Activated gamma-delta T cell treated with Interleukin-2 at 50 U/mL for 16 hours (primary cell): ENCODE measurements at regions not wholly inside any gene's neighbourhood (a gene's known extent, or its start where the extent isn't known, plus 50 kb on each side); places are given as distances from the start of the nearest gene placed in this dataset.

Experiments
- DNase-seq: peaks from one replicate; pipeline ENCODE4 v3.0.0-alpha.2; 2020

DNA sequence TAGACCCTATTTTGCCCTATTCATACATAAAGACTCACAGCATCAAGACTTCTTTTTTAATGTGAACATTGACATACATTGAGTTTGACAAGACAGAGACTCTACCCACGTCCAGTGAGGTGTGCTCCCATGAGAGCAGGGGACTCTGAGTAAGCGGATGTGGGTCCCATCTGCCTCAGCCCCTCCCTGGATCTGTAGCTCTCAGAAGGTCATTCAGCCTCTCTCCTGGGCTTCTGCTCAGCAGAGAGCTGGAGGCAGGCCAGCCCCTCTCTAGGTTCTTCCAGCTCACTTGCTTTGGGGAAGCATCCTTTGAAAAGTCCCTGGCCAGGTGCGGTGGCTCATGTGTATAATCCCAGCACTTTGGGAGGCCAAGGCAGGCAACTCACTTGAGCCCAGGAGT lies 146.9 kb upstream of the ZMIZ1 start:
- no peak for DNase-seq

DNA sequence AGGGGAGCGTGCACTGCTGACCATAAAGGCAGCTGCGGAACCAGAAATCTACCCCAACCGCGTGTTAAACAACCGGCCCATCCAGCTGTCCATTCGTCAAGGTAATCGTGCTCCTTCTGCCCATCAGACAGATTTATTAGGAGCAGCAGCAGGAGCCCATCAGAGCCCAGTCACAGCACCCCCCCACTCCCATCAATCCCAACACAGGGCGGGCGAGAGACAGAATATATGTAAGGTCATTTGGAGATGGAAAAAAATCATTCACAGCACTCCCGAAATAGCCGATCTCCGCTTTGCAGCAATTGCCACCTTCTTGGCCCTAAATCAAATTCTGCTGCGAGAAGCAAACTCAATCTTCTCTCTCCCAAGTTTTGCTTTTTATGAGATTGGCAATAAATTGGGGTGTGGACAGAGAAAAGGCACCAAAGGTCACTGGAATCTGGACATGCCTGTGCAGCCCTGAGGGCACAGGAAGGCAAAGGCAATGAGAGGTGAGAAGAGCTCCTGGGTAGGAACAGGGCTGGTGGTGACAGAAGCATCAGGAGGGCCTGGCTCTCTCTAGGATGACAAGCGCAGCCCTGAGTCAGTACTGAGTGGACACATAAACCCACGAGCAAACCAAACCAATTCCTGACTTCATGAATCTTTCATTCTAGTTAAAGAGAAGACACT lies 145.0 kb upstream of the ZMIZ1 start:
- DNase-seq: no peak

DNA sequence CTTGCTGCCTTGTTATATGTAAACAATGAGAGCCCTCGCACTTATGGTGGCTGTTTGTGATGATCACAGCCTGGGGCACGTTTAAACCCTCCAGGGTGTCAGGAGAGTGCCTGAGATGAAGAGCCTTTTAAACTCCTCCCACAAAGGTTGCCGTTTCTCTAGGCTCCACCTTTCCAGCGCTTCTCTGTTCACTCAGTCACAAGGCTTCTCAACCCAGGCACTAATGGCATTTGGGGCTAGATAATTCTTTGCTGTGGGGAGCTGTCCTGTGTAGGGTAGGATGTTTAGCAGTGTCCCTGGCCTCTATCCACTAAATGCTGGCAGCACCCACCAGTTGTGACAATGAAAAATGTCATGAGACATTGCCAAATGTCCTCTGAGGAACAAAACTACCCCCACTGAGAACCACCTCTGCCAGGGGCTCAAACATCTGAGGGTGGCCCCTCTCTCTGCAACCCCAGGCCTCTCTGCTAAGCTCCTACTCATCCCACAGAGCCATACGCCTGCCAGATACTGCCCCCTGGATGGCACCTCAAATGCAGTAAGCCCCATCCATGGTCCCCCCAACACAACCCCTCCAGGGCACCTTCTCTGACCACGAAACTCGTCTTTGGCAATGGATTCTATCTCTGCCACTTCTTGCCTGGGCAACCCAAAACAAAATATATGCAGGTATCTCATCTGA lies 144.3 kb upstream of the ZMIZ1 start:
- no peak for DNase-seq

DNA sequence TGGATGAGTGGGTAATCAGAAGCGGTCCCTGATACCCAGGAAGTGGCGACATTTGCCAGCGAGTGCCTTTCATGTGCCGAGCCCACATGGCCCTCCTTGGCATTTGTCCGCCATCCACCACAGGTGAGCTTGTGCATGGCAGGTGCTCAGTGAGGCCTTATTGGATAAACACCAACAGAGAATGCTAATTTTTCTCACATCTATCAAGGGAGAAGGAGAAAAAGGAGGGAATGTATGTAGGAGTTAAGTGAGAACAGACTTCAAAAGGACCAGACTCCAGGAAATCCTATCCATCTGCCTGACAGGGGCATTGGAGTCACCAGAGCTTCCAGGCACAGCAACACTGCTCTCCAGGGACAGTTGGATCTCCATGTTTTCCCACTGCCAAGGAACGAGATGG lies 143.5 kb upstream of the ZMIZ1 start:
- DNase-seq: no peak

DNA sequence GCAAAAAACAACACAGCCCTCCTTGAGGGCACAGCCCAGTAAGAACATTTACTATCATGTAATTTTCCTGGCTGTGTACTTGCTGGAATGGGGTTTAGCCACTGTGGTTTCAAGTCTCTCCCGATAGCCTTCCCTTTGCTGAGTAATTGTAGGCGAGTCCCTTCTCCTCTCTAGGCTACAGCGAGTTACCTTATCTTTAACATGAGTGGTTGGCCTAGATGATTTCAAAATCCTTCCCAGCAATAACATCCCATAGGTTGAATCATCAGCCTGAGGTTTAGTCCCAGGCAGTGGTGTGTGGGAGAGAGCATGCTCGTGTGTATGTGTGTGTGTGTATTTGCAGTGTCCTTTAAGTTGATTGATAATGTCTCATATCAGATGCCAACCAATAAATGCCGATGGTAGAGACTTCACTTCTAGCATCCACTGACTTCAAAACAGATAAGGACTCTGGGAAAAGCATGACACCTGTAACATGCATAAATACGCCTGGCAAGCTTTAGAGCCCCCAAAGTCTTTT lies 142.9 kb upstream of the ZMIZ1 start:
- no peak for DNase-seq

DNA sequence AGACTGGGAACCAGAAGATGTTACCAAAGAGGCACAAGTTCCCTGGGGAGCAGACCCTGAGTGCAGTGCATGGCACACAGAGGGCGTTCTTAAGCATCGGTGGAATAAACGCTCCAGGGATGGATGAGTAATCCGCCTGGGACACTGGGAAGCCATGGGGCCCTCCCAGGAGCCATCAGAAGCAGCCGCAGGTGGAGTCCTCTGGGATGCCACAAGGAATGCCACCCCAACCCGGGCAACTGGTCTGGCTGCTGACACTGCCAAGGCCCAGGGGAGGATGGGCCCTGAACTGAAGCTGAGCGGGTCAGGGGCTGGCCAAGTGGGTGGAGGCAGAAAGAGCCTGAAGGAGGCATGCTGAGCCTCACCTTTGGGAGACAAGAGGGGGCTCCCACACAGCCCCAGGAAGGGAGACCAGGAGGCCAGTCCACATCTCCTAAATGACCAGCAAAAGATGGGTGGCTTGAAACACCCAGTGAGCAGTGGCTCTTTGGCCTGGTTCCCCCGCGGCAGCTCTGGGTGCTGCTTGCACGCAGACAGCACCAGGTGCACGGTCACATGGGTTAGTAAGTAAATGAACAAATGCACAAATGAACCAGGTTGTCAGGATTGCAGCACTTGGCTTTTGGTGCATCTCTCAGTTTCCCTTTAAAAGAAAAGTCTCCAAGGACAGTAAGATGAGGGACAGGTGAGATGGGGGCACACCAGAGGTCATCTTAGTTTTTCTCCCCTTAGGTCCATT lies 141.3 kb upstream of the ZMIZ1 start:
- no peak for DNase-seq

DNA sequence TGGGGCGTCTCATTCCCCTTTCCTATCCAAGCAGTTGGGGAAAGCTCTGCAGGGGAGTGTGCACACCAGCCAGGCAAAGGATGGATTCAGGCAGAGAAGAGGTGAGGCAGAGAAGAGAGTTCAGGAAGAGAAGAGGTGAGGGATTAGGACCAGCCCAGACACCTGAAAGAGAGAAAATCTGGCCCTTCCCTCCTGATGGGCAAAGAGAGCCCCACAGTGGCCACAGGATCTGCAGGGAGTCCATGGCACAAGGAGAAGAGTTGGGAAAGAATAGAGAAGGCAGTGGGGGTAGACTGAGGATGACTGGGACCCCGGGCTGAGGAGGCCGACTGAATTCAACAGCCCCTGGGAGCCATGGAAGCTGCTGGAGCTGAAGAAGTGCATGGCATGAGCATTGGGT lies 140.4 kb upstream of the ZMIZ1 start:
- no peak for DNase-seq

DNA sequence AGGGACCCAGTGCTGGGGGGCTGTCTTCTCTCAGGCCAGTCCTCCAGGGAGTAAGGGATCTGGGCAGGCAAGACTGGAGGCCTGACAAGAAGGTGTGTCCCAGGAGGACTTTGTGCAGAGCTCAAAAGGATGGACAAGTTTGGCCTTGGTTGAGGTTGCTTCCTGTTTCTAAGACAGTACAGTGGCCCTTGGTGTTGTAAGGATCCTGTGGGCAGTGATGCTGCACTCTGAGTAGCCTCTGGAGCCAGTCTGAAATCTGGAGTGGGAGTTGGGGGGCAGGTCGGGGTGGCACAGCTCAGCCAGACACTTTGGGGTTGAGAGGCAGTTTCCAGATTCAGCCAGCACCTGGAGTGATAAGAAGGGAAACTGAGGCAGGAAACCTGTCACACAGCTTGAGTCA lies 139.2 kb upstream of the ZMIZ1 start:
- no peak for DNase-seq

DNA sequence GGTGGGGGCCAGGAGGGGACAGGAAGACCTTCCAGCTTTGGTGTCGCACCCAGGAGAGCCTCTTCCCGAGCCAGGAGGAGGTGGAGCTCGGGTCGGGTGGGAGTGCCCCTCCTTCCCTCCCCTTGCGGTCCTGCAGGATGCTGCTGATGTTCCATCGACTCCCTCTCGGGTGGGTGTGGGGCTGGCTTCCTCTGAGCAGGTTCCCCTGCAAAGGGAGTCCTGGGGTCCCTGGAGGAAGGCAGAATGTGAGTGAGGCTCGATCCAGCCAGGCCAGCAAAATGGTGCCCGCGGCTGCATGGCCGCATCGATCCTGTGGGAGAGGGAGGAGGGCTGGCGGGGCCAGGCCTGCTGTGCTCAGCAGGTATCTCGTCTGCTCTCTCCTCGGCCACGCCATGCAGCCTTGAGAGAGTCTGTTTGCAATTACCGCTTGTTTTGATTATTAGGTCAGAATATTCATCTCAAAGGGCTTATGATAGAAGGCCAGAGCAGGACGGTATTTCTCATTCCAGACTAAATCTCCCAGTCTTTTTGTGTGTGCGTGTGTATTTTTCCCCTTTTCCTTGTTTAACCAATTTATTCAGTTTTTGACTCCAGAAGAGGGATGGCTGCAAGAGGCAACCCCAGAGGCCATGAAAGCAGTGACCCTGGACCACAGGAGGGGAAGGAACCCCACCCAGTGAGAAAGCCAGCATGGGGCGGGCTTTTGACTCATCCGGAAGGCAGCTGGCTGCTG lies 137.3 kb upstream of the ZMIZ1 start:
- no peak for DNase-seq

DNA sequence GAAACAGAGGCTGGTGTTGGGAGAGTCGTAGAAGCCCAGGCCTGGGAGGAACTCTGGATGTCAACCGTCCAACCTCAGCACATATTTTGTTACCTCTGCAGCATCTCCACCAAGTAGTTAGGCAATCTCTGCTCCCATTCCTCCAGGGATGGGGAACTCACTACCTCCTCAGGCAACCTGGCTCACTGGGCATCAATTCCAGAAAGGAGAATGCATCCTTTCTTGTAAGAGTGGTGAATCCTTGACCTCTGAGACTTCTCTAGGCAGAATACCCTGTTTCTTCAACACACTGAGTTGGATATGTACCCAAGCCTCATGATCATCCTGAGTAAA lies 136.7 kb upstream of the ZMIZ1 start:
- no peak for DNase-seq

DNA sequence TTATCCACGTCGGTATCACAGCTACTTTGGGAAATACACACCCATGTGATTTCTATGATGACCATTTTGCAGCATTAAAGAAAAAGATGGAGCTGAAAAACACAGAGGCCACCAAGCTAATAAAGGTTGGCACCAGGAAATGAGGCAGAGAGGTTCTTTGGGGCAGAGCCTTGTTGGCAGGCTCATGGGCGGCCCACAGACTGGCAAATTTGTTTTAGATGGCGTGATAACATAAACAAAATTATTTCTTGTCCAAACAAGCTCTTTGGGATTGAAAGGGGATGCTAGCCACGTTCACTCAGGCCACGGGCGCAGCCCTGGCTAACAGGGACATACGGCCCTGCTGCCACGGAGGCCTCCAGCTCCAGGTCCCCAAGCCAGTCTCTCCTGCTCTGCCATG lies 135.9 kb upstream of the ZMIZ1 start:
- DNase-seq: no peak

DNA sequence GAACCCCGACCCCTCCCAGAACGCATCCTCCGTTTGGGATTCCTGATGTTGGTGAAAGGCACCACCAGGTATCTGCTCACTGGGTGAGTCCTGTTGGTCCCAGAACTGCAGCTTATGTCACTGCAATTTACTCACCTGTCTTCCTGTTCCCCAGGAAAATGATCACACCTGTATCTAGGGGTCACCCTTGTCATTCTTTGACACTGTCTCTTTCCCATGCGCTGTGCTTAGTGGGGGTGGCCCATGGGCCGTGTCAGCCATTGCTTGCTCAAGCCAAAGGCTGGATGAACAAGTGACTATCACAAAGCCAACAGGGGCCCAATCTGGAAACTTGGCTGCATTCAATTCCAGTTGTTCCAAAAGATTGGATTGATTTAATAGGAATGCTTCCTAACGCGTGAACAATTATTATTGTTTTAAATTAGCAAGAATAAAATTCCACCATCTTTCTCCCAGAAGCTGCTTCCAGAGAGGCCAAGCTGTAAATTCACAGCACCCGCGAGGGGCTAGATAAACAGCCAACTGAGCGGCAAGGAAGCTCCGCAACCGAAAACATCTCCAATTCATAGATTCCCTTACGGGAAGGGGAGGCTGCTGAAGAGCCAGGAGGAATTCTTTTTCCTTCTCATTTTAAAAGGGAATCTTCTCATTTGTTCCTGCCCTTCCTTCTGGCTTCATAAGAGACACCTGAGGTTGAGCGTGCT lies 134.8 kb upstream of the ZMIZ1 start:
- no peak for DNase-seq

DNA sequence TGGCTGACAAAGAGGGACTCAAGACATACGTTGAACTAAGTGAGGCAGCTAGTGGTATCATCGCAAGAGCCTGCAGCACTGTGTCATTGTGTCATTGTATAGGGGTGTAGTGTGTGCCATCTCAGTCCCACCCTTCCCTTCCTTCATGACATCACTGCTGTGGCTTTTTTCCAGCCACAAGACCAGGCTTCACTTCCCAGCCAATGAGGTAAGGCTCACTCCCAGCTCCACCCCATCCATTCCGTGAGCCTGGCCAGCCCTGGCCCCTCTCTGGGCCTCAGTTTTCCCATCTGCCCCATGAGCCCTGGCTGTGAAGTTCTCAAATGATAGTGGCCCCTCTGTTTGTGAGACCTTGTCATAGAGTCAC lies 134.3 kb upstream of the ZMIZ1 start:
- DNase-seq: no peak

DNA sequence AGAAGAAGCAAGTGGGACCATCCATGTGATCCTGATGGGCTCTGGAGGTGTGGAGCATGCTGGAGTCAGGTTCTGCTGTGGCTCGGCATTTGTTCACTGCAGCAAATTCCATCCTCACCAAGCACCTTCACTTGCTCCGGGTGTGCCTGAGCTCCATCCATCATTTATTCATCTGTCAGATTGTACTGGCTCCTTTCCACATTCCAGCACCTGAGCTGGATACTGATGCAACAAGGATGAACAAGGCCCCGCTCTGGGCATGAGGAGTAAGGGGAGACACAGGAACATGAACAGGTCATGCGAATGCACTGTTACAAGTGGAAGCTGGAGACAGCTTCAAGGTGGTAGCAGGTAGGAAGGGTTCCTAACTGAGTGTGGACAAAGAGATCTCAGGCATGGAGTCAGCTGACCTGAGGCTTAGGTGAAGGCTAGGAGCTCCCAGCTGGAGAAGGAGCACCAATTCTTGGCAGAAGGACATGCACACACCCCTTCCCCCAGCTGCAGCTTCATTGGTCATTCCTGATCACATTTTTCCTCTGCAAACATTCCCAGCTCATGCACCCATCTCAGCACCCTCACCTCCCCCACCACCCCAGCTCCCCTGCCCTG lies 133.7 kb upstream of the ZMIZ1 start:
- no peak for DNase-seq

DNA sequence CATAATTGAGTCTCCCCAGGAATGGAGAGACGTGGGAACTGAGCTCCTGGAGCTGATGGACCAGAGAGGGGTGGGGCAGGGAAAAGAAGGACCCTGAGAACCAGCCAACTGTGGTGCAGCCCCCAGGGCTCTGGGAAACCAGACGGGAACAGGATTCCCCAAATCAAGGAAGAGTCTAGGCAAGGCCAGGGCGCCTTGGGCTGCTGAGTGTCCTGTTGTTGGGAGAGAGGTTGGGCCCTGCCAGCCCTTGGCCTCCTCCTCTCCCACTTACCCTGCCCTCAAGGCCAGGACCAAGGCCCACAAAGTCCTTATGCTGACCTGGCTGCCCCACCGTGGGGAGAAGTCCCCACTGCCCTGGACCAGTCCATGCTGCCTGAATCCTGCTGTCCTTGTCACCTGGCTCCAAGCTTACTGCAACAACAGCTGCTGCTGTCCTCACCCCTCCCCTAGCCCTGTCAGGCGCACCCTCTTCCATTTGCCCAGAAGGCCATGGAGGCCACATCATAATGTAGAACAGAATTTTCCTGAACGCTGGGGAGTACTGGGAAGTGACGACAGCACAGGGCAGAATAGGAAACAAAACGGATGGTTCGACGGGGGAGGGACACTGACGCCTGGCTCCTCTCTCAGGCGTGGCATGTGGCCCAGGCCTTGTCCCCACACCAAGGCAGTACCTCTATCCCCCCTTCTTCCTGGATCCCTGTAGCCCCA lies 132.9 kb upstream of the ZMIZ1 start:
- DNase-seq: no peak

DNA sequence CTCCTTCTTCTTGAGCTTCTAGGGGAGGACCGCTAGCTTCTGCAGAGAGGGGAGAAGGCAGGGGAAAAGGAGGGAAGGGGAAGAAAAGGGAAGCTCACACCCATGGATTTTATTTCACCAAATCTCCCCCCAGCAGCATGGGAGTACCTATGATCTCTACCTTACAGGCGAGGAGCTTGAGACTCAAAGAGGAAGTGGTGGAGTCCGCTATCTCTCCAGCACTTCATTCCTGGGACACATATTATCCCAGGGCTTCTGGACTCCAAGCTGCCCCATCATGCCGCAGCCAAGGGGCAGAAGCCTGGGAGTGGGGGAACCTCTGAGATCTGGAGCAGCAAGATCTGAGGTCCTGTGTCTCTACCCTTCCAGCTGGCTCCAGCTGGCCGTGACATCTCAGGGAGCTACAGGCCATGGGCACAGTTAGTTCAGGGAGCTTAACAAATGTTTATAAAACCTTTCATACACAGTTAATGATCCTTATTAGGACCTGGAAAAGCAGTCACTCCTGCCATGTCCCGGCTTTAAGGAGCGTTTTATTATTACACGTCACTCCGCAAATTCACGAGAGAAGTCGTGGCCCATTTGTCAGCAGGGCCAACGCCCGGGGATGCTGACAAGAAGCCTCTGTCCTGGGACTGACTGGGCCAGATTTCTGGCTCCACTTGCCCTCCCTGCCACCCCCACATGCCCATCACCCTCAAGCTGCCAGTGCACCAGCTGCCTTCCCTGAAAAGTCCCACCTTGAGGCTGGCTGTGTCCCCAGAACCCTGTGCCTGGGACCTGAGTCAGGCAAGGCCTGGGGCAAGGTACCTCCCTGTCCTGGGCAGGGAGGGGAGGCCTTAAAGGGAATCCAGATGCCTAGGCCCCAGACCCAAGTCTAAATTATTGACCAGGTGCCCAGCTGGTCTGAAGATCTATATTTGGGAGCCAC lies 132.1 kb upstream of the ZMIZ1 start:
- DNase-seq: no peak

DNA sequence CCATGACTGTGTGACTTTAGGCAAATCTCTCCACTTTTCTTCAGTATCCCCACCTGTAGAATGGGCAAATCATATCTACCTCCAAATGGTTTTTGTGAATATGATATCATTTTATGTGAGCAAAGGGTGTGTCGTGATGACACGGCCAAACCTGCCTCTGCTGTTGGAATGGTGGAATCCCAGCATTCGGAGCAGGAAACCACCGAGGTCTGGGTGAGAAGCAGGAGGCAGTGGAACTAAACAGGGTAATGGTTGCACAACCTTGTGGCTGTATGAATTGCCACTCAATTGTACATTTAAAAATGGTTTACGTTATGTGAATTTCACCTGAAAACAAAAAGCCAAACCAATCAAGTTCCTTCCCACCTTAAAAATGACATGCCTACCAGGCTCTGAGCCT lies 131.4 kb upstream of the ZMIZ1 start:
- no peak for DNase-seq

DNA sequence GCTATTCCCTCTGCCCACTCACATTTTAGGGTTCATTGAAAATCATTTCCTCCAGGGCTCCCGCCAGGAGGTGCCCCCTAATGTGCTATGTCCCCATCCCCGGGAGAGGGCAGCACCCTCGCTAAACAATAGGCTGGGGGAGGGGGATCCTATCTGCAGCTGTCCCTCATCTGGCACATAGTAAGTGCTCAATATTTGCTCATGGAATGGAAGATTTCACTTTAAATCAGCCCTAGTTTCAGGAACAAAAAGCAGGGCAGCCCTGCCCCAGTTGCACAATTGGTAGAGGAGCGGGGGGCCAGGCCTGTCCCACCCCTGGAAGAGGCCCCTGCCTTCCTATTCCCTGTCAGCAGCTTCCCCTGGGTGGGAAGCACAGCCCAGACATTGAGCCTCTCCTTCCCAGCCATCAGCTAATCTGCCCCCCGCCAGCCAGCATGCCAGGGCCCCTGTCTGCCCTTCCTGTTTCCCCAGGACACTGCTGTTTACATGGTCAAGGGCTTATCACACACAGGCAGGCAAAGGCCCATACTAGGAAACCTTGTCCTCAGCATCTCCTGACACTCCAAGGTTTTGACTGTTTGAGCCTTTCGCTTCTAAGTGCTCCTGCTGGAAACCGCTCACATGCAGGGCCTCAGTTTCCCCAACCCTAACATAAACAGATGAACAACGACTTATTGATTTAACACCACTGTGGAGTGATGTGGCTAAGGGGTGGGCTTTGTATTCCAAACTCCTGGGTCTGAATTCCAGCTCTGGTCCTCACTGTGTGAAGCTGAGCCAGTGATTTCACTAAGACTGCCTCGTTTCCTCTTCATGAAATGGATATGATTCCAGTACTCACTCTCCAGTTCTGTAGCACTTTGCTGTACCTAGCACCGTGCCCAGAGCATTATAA lies 130.7 kb upstream of the ZMIZ1 start:
- peak; percentile 22 for DNase-seq
